ENCODE measurements at regions not wholly inside any gene's neighbourhood (a gene's known extent, or its start where the extent isn't known, plus 50 kb on each side); places are given as distances from the start of the nearest gene placed in this dataset.

DNA sequence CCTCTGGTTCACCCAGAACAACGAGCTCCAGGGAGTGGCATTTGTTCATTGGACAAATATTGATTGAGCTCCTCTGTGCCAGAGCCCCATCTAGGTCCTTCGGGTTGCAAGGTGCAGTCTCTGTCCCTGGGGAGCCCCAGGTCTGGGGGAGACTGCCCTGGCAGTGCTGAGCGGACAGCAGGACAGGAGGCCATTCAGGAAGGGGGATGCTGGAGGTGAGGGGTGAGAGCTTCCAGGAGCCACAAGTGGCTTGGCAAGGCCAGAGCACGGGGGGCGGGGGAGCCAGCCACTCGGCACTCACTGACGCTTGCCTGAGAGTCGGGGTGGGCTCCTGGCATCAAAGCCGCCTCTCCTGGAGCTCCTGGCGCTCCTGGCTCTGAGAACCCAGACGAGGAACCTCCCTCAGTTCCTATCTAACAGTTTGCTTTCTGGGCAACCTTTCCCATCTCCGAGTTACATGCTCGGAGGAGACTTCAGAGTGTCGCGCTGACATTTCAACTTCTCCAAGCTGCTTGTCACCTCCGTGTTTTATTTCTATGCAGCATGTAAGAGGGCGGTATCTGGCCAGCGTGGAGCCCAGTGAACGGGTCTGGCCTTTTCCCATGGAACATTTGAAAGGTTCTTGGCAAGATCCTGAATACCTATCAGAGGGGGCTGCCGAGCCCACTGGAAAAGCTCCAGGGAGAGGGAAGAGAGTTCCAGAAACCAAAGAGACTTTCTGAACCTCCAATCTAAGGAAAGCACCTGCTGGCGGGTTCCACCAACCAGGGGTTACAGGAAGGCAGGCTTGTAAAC lies 62.0 kb upstream of the BCL11B start:
- H3K27me3 ChIP-seq (ENCODE audit: control insufficient read depth in 1 of 2, insufficient read depth in 2 of 2, low read length in 1 of 2), result no peaks in the 10 kb centered on the region
- H3K27ac ChIP-seq (ENCODE audit: low read depth in 1 of 2, low read length in 2 of 2), result no peak overlapping the region
- no peak overlapping the region for H3K4me3 ChIP-seq (ENCODE audit: low read length in 2 of 2)
- peaks cover 2% of the 10 kb centered on the region for H3K9me3 ChIP-seq (ENCODE audit: control insufficient read depth, low read length)
- intact Hi-C loops (cut with DNase I), result no loop called here
- no peaks in the 10 kb centered on the region for H3K36me3 ChIP-seq (ENCODE audit: control insufficient read depth in 1 of 2, insufficient read depth in 2 of 2, low read length in 1 of 2)
- H3K4me1 ChIP-seq (ENCODE audit: control insufficient read depth in 1 of 2, insufficient read depth in 2 of 2, low read length in 2 of 2), result no peaks in the 10 kb centered on the region
- DNase-seq (peak in 1 of 2 donors; percentile 48), ATAC-seq (ENCODE audit: low FRiP score) (no peak)
- 8 to 14% methylated on average over 21 of the region's 21 CpGs for WGBS, 2 donors

DNA sequence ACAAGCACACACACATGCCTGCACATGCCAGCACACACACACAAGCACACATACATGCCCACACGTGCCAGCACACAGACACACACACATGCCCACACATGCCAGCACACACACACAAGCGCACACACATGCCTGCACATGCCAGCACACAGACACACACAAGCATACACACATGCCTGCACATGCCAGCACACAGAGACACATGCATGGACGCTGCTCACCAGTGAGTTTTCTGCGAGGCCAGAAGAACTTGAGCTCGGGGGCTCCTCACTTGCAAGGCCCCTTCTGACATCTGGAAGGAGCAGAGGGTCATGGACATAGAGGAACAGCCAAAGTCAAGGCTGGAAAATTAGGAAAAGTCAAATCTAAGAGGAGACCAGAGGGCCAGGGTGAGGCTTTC lies 61.2 kb upstream of the BCL11B start:
- H3K9me3 ChIP-seq (ENCODE audit: control insufficient read depth, low read length), result peaks cover 2% of the 10 kb centered on the region
- H3K27ac ChIP-seq (ENCODE audit: low read depth in 1 of 2, low read length in 2 of 2), result no peak overlapping the region
- DNase-seq, result peak in 1 of 2 donors; percentile 52
- no peaks in the 10 kb centered on the region for H3K36me3 ChIP-seq (ENCODE audit: control insufficient read depth in 1 of 2, insufficient read depth in 2 of 2, low read length in 1 of 2)
- WGBS, 2 donors, result 94 to 97% methylated on average over 5 of the region's 5 CpGs
- no peaks in the 10 kb centered on the region for H3K27me3 ChIP-seq (ENCODE audit: control insufficient read depth in 1 of 2, insufficient read depth in 2 of 2, low read length in 1 of 2)
- H3K4me3 ChIP-seq (ENCODE audit: low read length in 2 of 2), result no peak overlapping the region
- ATAC-seq (ENCODE audit: low FRiP score), result no peak
- intact Hi-C loops (cut with DNase I), result no loop called here
- H3K4me1 ChIP-seq (ENCODE audit: control insufficient read depth in 1 of 2, insufficient read depth in 2 of 2, low read length in 2 of 2), result no peaks in the 10 kb centered on the region

DNA sequence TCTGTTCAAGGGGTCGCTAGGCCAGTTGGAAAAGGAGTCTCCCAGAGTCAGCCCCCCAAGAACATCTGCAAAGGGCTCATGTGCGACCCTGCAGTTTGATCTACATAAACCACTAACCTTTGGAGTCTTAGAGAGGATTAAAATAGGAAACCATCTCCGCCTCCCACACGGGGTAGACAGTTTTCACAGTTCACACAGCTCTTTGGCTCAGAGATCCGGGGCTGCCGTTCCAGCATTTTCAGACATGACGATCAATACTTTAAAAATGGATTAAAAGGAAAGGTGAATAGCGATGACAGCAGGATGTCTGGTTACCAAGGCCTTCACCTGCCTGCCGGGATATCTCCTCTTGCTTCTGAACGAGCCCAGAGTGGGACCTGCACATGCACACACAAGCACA lies 59.8 kb upstream of the BCL11B start:
- Histone ChIP-seq H3K36me3 (ENCODE audit: control insufficient read depth in 1 of 2, insufficient read depth in 2 of 2, low read length in 1 of 2) (no peaks in the 10 kb centered on the region), H3K27ac (ENCODE audit: low read depth in 1 of 2, low read length in 2 of 2) (no peak overlapping the region), H3K9me3 (ENCODE audit: control insufficient read depth, low read length) (peaks cover 2% of the 10 kb centered on the region), H3K27me3 (ENCODE audit: control insufficient read depth in 1 of 2, insufficient read depth in 2 of 2, low read length in 1 of 2) (no peaks in the 10 kb centered on the region), H3K4me3 (ENCODE audit: low read length in 2 of 2) (no peak overlapping the region), H3K4me1 (ENCODE audit: control insufficient read depth in 1 of 2, insufficient read depth in 2 of 2, low read length in 2 of 2) (no peaks in the 10 kb centered on the region)
- intact Hi-C loops (cut with DNase I), result no loop called here
- peak in 1 of 2 donors; percentile 21 for DNase-seq
- ATAC-seq (ENCODE audit: low FRiP score), result no peak
- whole genome bisulfite sequencing, 2 donors, result 87 to 92% methylated on average over 10 of the region's 10 CpGs

DNA sequence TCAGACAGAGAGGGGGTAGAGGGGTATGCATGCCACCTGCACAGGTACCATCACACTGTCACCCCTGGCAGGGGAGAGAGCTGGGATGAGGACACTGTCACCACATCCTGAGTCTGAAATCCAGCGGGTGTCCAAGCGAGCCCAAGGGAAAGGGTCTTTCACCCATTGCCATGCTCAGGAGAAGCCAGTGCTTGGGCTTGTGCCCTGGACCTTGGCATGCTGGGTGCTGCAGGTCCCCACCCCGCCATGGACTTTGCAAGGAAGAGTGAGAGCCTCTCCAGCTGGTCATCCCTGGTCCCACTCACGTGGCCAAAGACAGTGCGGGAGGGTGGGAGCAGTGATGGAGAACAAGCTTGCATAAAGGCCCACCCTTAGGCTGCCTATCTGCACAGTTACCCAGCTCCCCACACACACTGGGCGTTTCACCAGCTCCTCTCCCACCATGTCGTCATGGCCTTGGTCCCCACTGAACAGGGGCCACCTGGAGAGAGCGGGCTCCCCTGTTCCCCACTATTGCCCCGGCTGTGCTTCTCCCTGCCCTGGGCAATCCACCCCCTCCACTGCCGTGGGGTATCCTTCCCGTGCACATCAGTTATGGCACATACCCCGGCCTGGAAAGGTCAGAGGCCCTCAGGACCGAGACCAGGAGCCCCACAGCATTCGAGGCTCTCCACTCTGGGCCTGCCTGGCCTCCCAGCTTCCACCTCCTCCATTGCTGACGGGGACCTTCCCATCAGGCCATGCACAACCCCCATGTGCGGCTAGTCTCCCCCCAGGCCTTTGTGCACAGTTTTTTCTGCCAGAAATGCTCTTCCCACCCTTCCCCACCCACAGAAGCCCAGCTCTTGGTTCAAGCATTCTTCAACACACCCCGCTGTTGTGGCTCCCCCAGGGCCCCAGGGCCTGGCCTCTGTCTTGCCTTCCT lies 58.6 kb upstream of the BCL11B start:
- Histone ChIP-seq H3K27me3 (ENCODE audit: control insufficient read depth in 1 of 2, insufficient read depth in 2 of 2, low read length in 1 of 2) (no peaks in the 10 kb centered on the region), H3K9me3 (ENCODE audit: control insufficient read depth, low read length) (peaks cover 2% of the 10 kb centered on the region), H3K27ac (ENCODE audit: low read depth in 1 of 2, low read length in 2 of 2) (no peak overlapping the region), H3K4me1 (ENCODE audit: control insufficient read depth in 1 of 2, insufficient read depth in 2 of 2, low read length in 2 of 2) (no peaks in the 10 kb centered on the region), H3K4me3 (ENCODE audit: low read length in 2 of 2) (no peak overlapping the region), H3K36me3 (ENCODE audit: control insufficient read depth in 1 of 2, insufficient read depth in 2 of 2, low read length in 1 of 2) (no peaks in the 10 kb centered on the region)
- ATAC-seq (ENCODE audit: low FRiP score) (peak; percentile 36), DNase-seq (peak in 1 of 2 donors; percentile 59)
- WGBS, 2 donors, result 94 to 96% methylated on average over 17 of the region's 17 CpGs
- intact Hi-C loops (cut with DNase I), result no loop called here

DNA sequence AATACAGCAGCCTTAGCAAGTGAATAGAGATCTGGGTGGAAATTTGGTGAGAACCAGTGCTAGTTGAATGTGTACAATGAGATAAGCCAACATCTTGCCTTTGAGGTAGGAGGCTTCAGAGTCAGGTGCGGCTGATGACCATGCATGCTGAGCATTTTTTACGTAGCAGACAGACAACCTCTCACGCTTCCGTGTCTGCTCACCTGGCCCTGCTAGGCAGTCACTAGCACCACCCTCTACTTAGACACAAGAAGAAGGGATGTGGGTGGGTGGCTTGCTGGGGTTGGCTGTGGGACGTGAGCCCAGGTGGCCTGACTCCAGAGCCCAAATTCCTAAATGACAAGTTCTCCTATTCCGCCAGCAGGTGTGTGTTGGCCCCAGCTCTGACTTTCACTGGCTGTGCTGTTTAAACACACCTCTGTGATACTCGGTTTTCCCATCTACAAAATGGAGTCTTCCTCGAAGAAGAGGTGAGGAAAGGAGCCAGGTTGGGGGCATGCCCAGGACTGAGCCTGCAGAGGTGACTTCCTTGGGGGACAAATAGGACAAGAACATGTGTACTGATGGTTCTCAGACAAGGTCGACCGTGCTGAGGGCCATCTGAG lies 57.8 kb upstream of the BCL11B start:
- DNase-seq (peak in 1 of 2 donors; percentile 39), ATAC-seq (ENCODE audit: low FRiP score) (no peak)
- no peaks in the 10 kb centered on the region for H3K36me3 ChIP-seq (ENCODE audit: control insufficient read depth in 1 of 2, insufficient read depth in 2 of 2, low read length in 1 of 2)
- no peaks in the 10 kb centered on the region for H3K27me3 ChIP-seq (ENCODE audit: control insufficient read depth in 1 of 2, insufficient read depth in 2 of 2, low read length in 1 of 2)
- no peak overlapping the region for H3K27ac ChIP-seq (ENCODE audit: low read depth in 1 of 2, low read length in 2 of 2)
- no peaks in the 10 kb centered on the region for H3K4me1 ChIP-seq (ENCODE audit: control insufficient read depth in 1 of 2, insufficient read depth in 2 of 2, low read length in 2 of 2)
- H3K9me3 ChIP-seq (ENCODE audit: control insufficient read depth, low read length), result peaks cover 2% of the 10 kb centered on the region
- intact Hi-C loops (cut with DNase I), result no loop called here
- H3K4me3 ChIP-seq (ENCODE audit: low read length in 2 of 2), result no peak overlapping the region
- WGBS, 2 donors, result 78 to 82% methylated on average over 10 of the region's 10 CpGs

DNA sequence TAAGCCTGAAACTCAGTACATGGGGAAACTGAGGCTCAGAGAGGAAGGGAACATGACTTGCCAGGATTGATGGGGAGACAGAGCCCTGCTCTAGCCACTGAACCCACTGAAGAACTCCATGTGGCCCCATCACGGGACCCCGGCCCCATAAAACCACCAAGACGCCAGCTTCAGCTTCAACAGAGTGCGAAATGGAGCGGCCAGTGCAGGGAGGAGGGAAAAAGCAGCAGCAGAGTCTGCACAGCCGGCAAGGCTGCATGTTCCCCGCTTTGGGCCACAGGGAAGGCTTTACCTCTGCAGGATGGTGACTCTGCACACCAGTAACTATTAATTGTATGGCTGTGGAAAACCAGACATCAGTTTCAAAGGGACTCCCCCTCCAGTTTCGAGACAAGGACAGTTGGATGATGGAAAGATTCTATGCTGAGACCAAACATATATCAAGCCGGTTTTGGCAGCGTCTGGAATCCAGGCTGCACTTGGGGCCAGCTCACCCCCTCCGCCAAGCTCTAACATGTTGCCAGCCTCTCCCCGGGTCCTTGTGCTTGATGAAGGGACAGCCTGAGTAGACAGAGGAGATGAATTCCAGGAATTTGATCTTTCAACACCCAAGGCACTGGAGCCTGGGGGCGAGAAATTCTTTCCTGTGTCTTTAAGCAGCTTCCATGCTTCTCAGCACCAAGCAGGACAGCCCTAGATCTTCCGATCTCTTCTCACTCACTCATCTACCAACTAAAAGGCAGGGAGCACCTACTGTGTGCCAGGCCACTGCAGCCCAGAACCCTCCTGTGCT lies 55.7 kb upstream of the BCL11B start:
- H3K9me3 ChIP-seq (ENCODE audit: control insufficient read depth, low read length), result no peaks in the 10 kb centered on the region
- ATAC-seq (ENCODE audit: low FRiP score) (no peak), DNase-seq (peak in 1 of 2 donors; percentile 51)
- no peaks in the 10 kb centered on the region for H3K36me3 ChIP-seq (ENCODE audit: control insufficient read depth in 1 of 2, insufficient read depth in 2 of 2, low read length in 1 of 2)
- 6 to 15% methylated on average over 14 of the region's 14 CpGs for WGBS, 2 donors
- intact Hi-C loops (cut with DNase I), result no loop called here
- no peaks in the 10 kb centered on the region for H3K27me3 ChIP-seq (ENCODE audit: control insufficient read depth in 1 of 2, insufficient read depth in 2 of 2, low read length in 1 of 2)
- H3K4me3 ChIP-seq (ENCODE audit: low read length in 2 of 2), result no peak overlapping the region
- no peaks in the 10 kb centered on the region for H3K4me1 ChIP-seq (ENCODE audit: control insufficient read depth in 1 of 2, insufficient read depth in 2 of 2, low read length in 2 of 2)
- no peak overlapping the region for H3K27ac ChIP-seq (ENCODE audit: low read depth in 1 of 2, low read length in 2 of 2)

DNA sequence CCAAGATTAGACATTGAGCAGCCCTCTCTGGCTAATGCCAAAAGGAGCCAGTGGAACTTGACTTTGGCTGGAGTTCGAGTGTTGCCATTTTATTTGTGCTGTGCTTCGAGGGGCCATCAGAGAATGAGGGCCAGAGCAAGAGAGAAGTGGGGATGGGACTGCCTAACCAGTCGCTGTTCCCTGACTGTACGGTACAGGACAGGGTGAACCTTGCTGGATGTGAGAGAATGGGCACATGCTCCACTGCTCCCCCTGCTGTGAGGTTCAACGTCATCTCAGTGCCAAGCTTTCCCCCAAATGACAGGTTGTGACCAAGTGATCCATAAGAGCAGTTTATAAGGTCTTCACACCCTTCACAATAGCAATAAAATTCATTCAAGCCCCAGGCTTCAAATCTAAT lies 55.1 kb upstream of the BCL11B start:
- ATAC-seq (ENCODE audit: low FRiP score) (no peak), DNase-seq (peak in 1 of 2 donors; percentile 14)
- Histone ChIP-seq H3K4me1 (ENCODE audit: control insufficient read depth in 1 of 2, insufficient read depth in 2 of 2, low read length in 2 of 2) (no peaks in the 10 kb centered on the region), H3K27me3 (ENCODE audit: control insufficient read depth in 1 of 2, insufficient read depth in 2 of 2, low read length in 1 of 2) (no peaks in the 10 kb centered on the region), H3K27ac (ENCODE audit: low read depth in 1 of 2, low read length in 2 of 2) (no peak overlapping the region), H3K36me3 (ENCODE audit: control insufficient read depth in 1 of 2, insufficient read depth in 2 of 2, low read length in 1 of 2) (no peaks in the 10 kb centered on the region), H3K4me3 (ENCODE audit: low read length in 2 of 2) (no peak overlapping the region), H3K9me3 (ENCODE audit: control insufficient read depth, low read length) (no peaks in the 10 kb centered on the region)
- 82% methylated on average over 5 of the region's 5 CpGs for WGBS, 2 donors
- intact Hi-C loops (cut with DNase I), result no loop called here

DNA sequence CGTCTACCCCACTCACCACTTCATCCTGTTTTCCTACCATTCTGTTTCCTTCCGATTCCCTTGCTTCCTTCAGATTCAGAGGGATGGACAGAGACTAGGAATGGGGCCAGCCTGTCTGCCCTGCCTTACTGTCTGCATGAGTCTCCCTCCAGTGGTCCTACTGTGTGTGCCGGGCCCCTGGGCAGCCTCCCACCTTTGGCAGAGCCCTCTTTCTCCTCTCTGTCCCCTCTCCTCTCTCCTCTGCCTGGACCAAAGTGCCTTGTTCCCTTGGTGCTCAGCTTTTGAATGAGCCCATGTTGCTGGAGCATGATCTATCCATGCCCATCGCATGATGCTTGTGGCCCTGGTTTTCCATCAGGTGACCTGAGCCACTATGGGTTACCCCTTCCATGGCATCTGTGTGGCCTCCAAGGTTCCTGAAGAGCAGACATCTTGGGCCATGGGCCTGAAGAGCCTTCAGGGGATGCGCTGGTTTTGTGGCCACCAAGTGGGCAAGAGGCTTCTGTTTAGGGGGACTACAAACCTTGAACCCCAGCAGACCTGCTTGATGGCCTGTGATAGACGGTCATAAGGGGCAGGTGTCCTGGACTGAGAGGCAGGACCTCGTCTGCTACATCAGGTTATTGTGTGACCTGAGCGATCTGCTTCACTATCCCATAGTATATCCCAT lies 54.2 kb upstream of the BCL11B start:
- Histone ChIP-seq H3K27me3 (ENCODE audit: control insufficient read depth in 1 of 2, insufficient read depth in 2 of 2, low read length in 1 of 2) (no peaks in the 10 kb centered on the region), H3K36me3 (ENCODE audit: control insufficient read depth in 1 of 2, insufficient read depth in 2 of 2, low read length in 1 of 2) (no peaks in the 10 kb centered on the region), H3K9me3 (ENCODE audit: control insufficient read depth, low read length) (no peaks in the 10 kb centered on the region), H3K4me1 (ENCODE audit: control insufficient read depth in 1 of 2, insufficient read depth in 2 of 2, low read length in 2 of 2) (no peaks in the 10 kb centered on the region), H3K27ac (ENCODE audit: low read depth in 1 of 2, low read length in 2 of 2) (no peak overlapping the region), H3K4me3 (ENCODE audit: low read length in 2 of 2) (no peak overlapping the region)
- no peak for ATAC-seq (ENCODE audit: low FRiP score)
- intact Hi-C loops (cut with DNase I), result no loop called here
- WGBS, 2 donors, result 93 to 95% methylated on average over 8 of the region's 8 CpGs
- peak in 1 of 2 donors; percentile 26 for DNase-seq
